HG03521 (cell line): ENCODE measurements at regions not wholly inside any gene's neighbourhood (a gene's known extent, or its start where the extent isn't known, plus 50 kb on each side); places are given as distances from the start of the nearest gene placed in this dataset.
"Not testable (repeated sequence)": the region's sequence is repeated elsewhere in the genome, so short reads cannot be mapped to it uniquely, and the experiment has no call there.

Experiments
- ATAC-seq: cut with Tn5 transposase; IDR thresholded peaks from one replicate; pipeline ENCODE4 v1.9.1; 2021; ENCODE audit warnings: mild to moderate bottlenecking, moderate library complexity; ENCODE audit not compliant: unreplicated experiment

- no peak for ATAC-seq
These were observed 378.8 kb upstream of the NOCT start for GRCh38 chr4:138636781-138637180.

- ATAC-seq = no peak
These were observed 380.7 kb upstream of the NOCT start for GRCh38 chr4:138634915-138635314.

GRCh38 chr4:138633580-138633904, 382.0 kb upstream of the NOCT start:
- no peak for ATAC-seq

- no peak for ATAC-seq
These were observed 382.6 kb upstream of the NOCT start for GRCh38 chr4:138632856-138633579.

GRCh38 chr4:138630666-138631065, 384.9 kb upstream of the NOCT start:
- no peak for ATAC-seq

- no peak for ATAC-seq
These were observed 385.9 kb upstream of the NOCT start for GRCh38 chr4:138629669-138630068.

- ATAC-seq = no peak
These were observed 384.9 kb upstream of the SLC7A11 start for GRCh38 chr4:138627096-138627495.

- not testable (repeated sequence) for ATAC-seq
These were observed 380.2 kb upstream of the SLC7A11 start for GRCh38 chr4:138622362-138622761.

GRCh38 chr4:138616775-138617174, 374.6 kb upstream of the SLC7A11 start:
- no peak for ATAC-seq

GRCh38 chr4:138614398-138615142, 372.4 kb upstream of the SLC7A11 start:
- no peak for ATAC-seq

GRCh38 chr4:138612428-138612827, 370.3 kb upstream of the SLC7A11 start:
- ATAC-seq = no peak

GRCh38 chr4:138611721-138612120, 369.6 kb upstream of the SLC7A11 start:
- ATAC-seq = no peak

GRCh38 chr4:138611017-138611416, 368.9 kb upstream of the SLC7A11 start:
- no peak for ATAC-seq

- ATAC-seq = no peak
These were observed 367.8 kb upstream of the SLC7A11 start for GRCh38 chr4:138609943-138610350.

GRCh38 chr4:138604556-138604955, 362.4 kb upstream of the SLC7A11 start:
- no peak for ATAC-seq

GRCh38 chr4:138602664-138603063, 360.5 kb upstream of the SLC7A11 start:
- ATAC-seq = no peak

- no peak for ATAC-seq
These were observed 357.8 kb upstream of the SLC7A11 start for GRCh38 chr4:138599965-138600364.

GRCh38 chr4:138598226-138598625, 356.1 kb upstream of the SLC7A11 start:
- ATAC-seq = no peak

GRCh38 chr4:138596896-138597295, 354.7 kb upstream of the SLC7A11 start:
- no peak for ATAC-seq

- no peak for ATAC-seq
These were observed 353.7 kb upstream of the SLC7A11 start for GRCh38 chr4:138595731-138596460.

- no peak for ATAC-seq
These were observed 353.0 kb upstream of the SLC7A11 start for GRCh38 chr4:138595171-138595570.

GRCh38 chr4:138592796-138593195, 350.6 kb upstream of the SLC7A11 start:
- ATAC-seq = no peak
